GM23338 (cell line): ENCODE measurements at regions not wholly inside any gene's neighbourhood (a gene's known extent, or its start where the extent isn't known, plus 50 kb on each side); places are given as distances from the start of the nearest gene placed in this dataset.

Experiments used
- ATAC-seq: fragments of 200-7000 bp; cut with Tn5 transposase; 3 replicates; pipeline ENCODE4 v1.9.1; 2020
- DNase-seq: peaks from one replicate; pipeline ENCODE4 v3.0.0-alpha.2; 2015; ENCODE audit warnings: low spot score
- H2AFZ ChIP-seq: fragments of 200-600 bp; sonication (generic); 2 replicates; pipeline ENCODE4 v1.8.0; 2016; ENCODE audit warnings: antibody characterized with exemption, mild to moderate bottlenecking, moderate library complexity
- H3F3A ChIP-seq: fragments of 200-600 bp; sonication (generic); replicated peaks from 2 replicates; pipeline ENCODE4 v1.8.0; 2017; ENCODE audit warnings: antibody characterized with exemption, mixed run types, low read depth
- H3K27ac ChIP-seq: fragments of 200-600 bp; sonication (generic); 2 replicates; pipeline ENCODE4 v1.6.1; 2016; ENCODE audit warnings: low read depth
- H3K27me3 ChIP-seq: fragments of 200-600 bp; sonication (generic); 2 replicates; pipeline ENCODE4 v1.8.0; 2016; ENCODE audit warnings: mild to moderate bottlenecking, mixed run types, moderate library complexity; ENCODE audit not compliant: insufficient read depth
- H3K36me3 ChIP-seq: fragments of 200-600 bp; sonication (generic); 2 replicates; pipeline ENCODE4 v1.8.0; 2016; ENCODE audit warnings: mild to moderate bottlenecking; ENCODE audit not compliant: insufficient read depth
- H3K4me1 ChIP-seq: fragments of 200-600 bp; sonication (generic); 2 replicates; pipeline ENCODE4 v1.8.0; 2016; ENCODE audit warnings: mild to moderate bottlenecking, moderate library complexity; ENCODE audit not compliant: insufficient read depth
- H3K4me2 ChIP-seq: fragments of 200-600 bp; sonication (generic); 2 replicates; pipeline ENCODE4 v1.7.1; 2017; ENCODE audit warnings: mixed run types
- H3K4me3 ChIP-seq: fragments of 200-600 bp; sonication (generic); 2 replicates; pipeline ENCODE4 v1.6.1; 2016; ENCODE audit warnings: mixed run types
- H3K79me2 ChIP-seq: fragments of 200-600 bp; sonication (generic); replicated peaks from 2 replicates; pipeline ENCODE4 v1.8.0; 2017; ENCODE audit warnings: mild to moderate bottlenecking; ENCODE audit not compliant: insufficient read depth
- H3K9me2 ChIP-seq: fragments of 200-600 bp; sonication (generic); 2 replicates; pipeline ENCODE4 v1.8.0; 2017; ENCODE audit not compliant: insufficient read depth
- H4K20me1 ChIP-seq: fragments of 200-600 bp; sonication (generic); replicated peaks from 2 replicates; pipeline ENCODE4 v1.8.0; 2017; ENCODE audit warnings: mild to moderate bottlenecking; ENCODE audit not compliant: insufficient read depth
- H3K27ac Mint-ChIP-seq: 2 replicates; pipeline ENCODE4 v1.8.0; 2020; ENCODE audit warnings: inconsistent platforms, mild to moderate bottlenecking, moderate library complexity, mixed read lengths
- H3K27me3 Mint-ChIP-seq: 3 replicates; pipeline ENCODE4 v1.8.0; 2022; ENCODE audit warnings: low read depth, mild to moderate bottlenecking, moderate library complexity, mixed read lengths, inconsistent platforms; ENCODE audit not compliant: insufficient read depth, poor library complexity
- H3K36me3 Mint-ChIP-seq: 3 replicates; pipeline ENCODE4 v1.8.0; 2021; ENCODE audit warnings: low read depth, mild to moderate bottlenecking, inconsistent platforms, moderate library complexity, mixed read lengths
- H3K4me1 Mint-ChIP-seq: 3 replicates; pipeline ENCODE4 v1.8.0; 2020; ENCODE audit warnings: mild to moderate bottlenecking, inconsistent platforms, mixed read lengths
- H3K4me3 Mint-ChIP-seq: 3 replicates; pipeline ENCODE4 v1.8.0; 2021; ENCODE audit warnings: moderate library complexity, mild to moderate bottlenecking, inconsistent platforms, mixed read lengths
- H3K9me3 Mint-ChIP-seq: 3 replicates; pipeline ENCODE4 v1.8.0; 2020; ENCODE audit warnings: moderate library complexity, mild to moderate bottlenecking, inconsistent platforms, mixed read lengths
- CREB1 ChIP-seq: fragments of 250-450 bp; sonication (Bioruptor Pico); IDR thresholded peaks from 2 replicates; pipeline ENCODE4 v1.5.0; 2020; ENCODE audit warnings: low read depth, mild to moderate bottlenecking, moderate library complexity
- EZH2phosphoT487 ChIP-seq: fragments of 200-600 bp; sonication (generic); IDR thresholded peaks from one replicate; pipeline ENCODE4 v1.8.1; 2018; ENCODE audit warnings: antibody characterized with exemption; ENCODE audit not compliant: unreplicated experiment
- JUNB ChIP-seq: IDR thresholded peaks from one replicate; pipeline ENCODE4 v1.6.1; 2016; ENCODE audit warnings: antibody characterized with exemption; ENCODE audit not compliant: unreplicated experiment
- POLR2AphosphoS5 ChIP-seq: IDR thresholded peaks from 2 replicates; pipeline ENCODE4 v1.6.1; 2016; ENCODE audit warnings: antibody characterized with exemption, low read depth
- STAT1 ChIP-seq: IDR thresholded peaks from one replicate; pipeline ENCODE4 v1.6.1; 2016; ENCODE audit warnings: antibody characterized with exemption; ENCODE audit not compliant: unreplicated experiment
- ZNF114 ChIP-seq: fragments of 250-450 bp; sonication (Bioruptor Pico); IDR thresholded peaks from 2 replicates; pipeline ENCODE4 v1.5.0; 2020; ENCODE audit warnings: mild to moderate bottlenecking, moderate library complexity
- ZNF331 ChIP-seq: fragments of 250-450 bp; sonication (Bioruptor Pico); IDR thresholded peaks from 2 replicates; pipeline ENCODE4 v1.5.0; 2020; ENCODE audit warnings: low read depth, mild to moderate bottlenecking, moderate library complexity
- TF ChIP-seq, protein P1 (sequence below): IDR thresholded peaks from one replicate; pipeline ENCODE4 v1.6.1; 2018; ENCODE audit warnings: antibody characterized with exemption; ENCODE audit not compliant: unreplicated experiment
- TF ChIP-seq, protein P2 (sequence below), 2 experiments: fragments of 200-600 bp in 1 of 2; sonication (generic) in 1 of 2; conservative IDR thresholded peaks; 2 replicates each; pipeline versions ENCODE4 v1.5.1 to v1.6.1; 2016 to 2017; ENCODE audit warnings: antibody characterized with exemption in 2 of 2, low read depth in 2 of 2, mild to moderate bottlenecking in 2 of 2, moderate library complexity in 1 of 2
- TF ChIP-seq, protein P3 (sequence below): IDR thresholded peaks from 2 replicates; pipeline ENCODE4 v1.6.1; 2016; ENCODE audit warnings: antibody characterized with exemption

- no peak for TF ChIP-seq POLR2AphosphoS5
- TF ChIP-seq JUNB, result no peak
- TF ChIP-seq, protein P1, sequence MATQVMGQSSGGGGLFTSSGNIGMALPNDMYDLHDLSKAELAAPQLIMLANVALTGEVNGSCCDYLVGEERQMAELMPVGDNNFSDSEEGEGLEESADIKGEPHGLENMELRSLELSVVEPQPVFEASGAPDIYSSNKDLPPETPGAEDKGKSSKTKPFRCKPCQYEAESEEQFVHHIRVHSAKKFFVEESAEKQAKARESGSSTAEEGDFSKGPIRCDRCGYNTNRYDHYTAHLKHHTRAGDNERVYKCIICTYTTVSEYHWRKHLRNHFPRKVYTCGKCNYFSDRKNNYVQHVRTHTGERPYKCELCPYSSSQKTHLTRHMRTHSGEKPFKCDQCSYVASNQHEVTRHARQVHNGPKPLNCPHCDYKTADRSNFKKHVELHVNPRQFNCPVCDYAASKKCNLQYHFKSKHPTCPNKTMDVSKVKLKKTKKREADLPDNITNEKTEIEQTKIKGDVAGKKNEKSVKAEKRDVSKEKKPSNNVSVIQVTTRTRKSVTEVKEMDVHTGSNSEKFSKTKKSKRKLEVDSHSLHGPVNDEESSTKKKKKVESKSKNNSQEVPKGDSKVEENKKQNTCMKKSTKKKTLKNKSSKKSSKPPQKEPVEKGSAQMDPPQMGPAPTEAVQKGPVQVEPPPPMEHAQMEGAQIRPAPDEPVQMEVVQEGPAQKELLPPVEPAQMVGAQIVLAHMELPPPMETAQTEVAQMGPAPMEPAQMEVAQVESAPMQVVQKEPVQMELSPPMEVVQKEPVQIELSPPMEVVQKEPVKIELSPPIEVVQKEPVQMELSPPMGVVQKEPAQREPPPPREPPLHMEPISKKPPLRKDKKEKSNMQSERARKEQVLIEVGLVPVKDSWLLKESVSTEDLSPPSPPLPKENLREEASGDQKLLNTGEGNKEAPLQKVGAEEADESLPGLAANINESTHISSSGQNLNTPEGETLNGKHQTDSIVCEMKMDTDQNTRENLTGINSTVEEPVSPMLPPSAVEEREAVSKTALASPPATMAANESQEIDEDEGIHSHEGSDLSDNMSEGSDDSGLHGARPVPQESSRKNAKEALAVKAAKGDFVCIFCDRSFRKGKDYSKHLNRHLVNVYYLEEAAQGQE, result no peak
- TF ChIP-seq ZNF331, result no peak
- TF ChIP-seq ZNF114 (CRISPR knock-in tag), result no peak
- TF ChIP-seq, protein P2, sequence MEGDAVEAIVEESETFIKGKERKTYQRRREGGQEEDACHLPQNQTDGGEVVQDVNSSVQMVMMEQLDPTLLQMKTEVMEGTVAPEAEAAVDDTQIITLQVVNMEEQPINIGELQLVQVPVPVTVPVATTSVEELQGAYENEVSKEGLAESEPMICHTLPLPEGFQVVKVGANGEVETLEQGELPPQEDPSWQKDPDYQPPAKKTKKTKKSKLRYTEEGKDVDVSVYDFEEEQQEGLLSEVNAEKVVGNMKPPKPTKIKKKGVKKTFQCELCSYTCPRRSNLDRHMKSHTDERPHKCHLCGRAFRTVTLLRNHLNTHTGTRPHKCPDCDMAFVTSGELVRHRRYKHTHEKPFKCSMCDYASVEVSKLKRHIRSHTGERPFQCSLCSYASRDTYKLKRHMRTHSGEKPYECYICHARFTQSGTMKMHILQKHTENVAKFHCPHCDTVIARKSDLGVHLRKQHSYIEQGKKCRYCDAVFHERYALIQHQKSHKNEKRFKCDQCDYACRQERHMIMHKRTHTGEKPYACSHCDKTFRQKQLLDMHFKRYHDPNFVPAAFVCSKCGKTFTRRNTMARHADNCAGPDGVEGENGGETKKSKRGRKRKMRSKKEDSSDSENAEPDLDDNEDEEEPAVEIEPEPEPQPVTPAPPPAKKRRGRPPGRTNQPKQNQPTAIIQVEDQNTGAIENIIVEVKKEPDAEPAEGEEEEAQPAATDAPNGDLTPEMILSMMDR (conservative IDR thresholded peaks at IDR 0.05; ENCODE audit: low read depth in 2 of 2), result no peak
- no peak for TF ChIP-seq STAT1
- TF ChIP-seq CREB1 (CRISPR knock-in tag), result no peak
- TF ChIP-seq EZH2phosphoT487, result no peak
Observed at GRCh38 chr3:5581743-5582142, 394.2 kb downstream of the EDEM1 start (continued).

- no peak overlapping the region for H3K27ac Mint-ChIP-seq
- H3K9me2 ChIP-seq, result no peaks in the 10 kb centered on the region
- DNase-seq (no peak), ATAC-seq (no peak)
- H3K4me3 Mint-ChIP-seq, result no peak overlapping the region
- no peak overlapping the region for H3K4me2 ChIP-seq
- H3K4me1 Mint-ChIP-seq, result peaks cover 5% of the 10 kb centered on the region
- H4K20me1 ChIP-seq, result no peaks in the 10 kb centered on the region
- no peaks in the 10 kb centered on the region for H3K27me3 ChIP-seq
- TF ChIP-seq, protein P3, sequence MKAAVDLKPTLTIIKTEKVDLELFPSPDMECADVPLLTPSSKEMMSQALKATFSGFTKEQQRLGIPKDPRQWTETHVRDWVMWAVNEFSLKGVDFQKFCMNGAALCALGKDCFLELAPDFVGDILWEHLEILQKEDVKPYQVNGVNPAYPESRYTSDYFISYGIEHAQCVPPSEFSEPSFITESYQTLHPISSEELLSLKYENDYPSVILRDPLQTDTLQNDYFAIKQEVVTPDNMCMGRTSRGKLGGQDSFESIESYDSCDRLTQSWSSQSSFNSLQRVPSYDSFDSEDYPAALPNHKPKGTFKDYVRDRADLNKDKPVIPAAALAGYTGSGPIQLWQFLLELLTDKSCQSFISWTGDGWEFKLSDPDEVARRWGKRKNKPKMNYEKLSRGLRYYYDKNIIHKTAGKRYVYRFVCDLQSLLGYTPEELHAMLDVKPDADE, result no peak
- TF ChIP-seq CREB1 (CRISPR knock-in tag) (no peak), EZH2phosphoT487 (no peak)
- H3K36me3 Mint-ChIP-seq, result peaks cover 7% of the 10 kb centered on the region
- no peak overlapping the region for H3K27ac ChIP-seq
- no peaks in the 10 kb centered on the region for H3K4me1 ChIP-seq
- peaks cover 66% of the 10 kb centered on the region for H3K9me3 Mint-ChIP-seq
- H2AFZ ChIP-seq, result no peak overlapping the region
- no peak overlapping the region for H3K4me3 ChIP-seq
- peaks cover 2% of the 10 kb centered on the region for H3K27me3 Mint-ChIP-seq
- no peaks in the 10 kb centered on the region for H3F3A ChIP-seq
- H3K36me3 ChIP-seq, result peaks cover 5% of the 10 kb centered on the region; the same call in 1 of the 2 replicates
- H3K79me2 ChIP-seq, result no peaks in the 10 kb centered on the region
Observed at GRCh38 chr3:5583920-5584319, 396.4 kb downstream of the EDEM1 start.
